Natural killer cell (primary cell): ENCODE measurements at regions not wholly inside any gene's neighbourhood (a gene's known extent, or its start where the extent isn't known, plus 50 kb on each side); places are given as distances from the start of the nearest gene placed in this dataset.

Source experiments
- ATAC-seq, 3 donors: fragments of 150-1000 bp in 2 of 3; fragments of 200-7000 bp in 1 of 3; cut with Tn5 transposase; 1 replicate in 1 of 3; 2 replicates in 2 of 3; pipeline ENCODE4 v1.10.0; 2021; ENCODE audit warnings: mild to moderate bottlenecking in 2 of 3, moderate library complexity in 2 of 3
- DNase-seq, 2 donors: peaks; one replicate each; pipeline versions ENCODE4 v3.0.0 to v3.0.0-alpha.2; 2013 to 2021; ENCODE audit warnings: mixed read lengths in 1 of 2
- H3K27ac ChIP-seq: one replicate; pipeline ENCODE4 v1.5.1; 2013; ENCODE audit warnings: mild to moderate bottlenecking, low read length
- H3K27me3 ChIP-seq: one replicate; pipeline ENCODE4 v1.6.1; 2013; ENCODE audit warnings: low read length; ENCODE audit not compliant: control insufficient read depth, insufficient read depth
- H3K36me3 ChIP-seq: one replicate; pipeline ENCODE4 v1.6.1; 2013; ENCODE audit warnings: low read length; ENCODE audit not compliant: control insufficient read depth, insufficient read depth
- H3K4me1 ChIP-seq: one replicate; pipeline ENCODE4 v1.6.1; 2013; ENCODE audit warnings: low read length; ENCODE audit not compliant: control insufficient read depth, insufficient read depth
- H3K4me3 ChIP-seq: one replicate; pipeline ENCODE4 v1.5.1; 2013; ENCODE audit warnings: low read length
- H3K9me3 ChIP-seq: one replicate; pipeline ENCODE4 v1.6.1; 2013; ENCODE audit warnings: low read length; ENCODE audit not compliant: control insufficient read depth, insufficient read depth
- H3K27ac Mint-ChIP-seq, 2 donors: one replicate each; pipeline ENCODE4 v1.8.0; 2022; ENCODE audit warnings: mild to moderate bottlenecking in 2 of 2, mixed read lengths in 2 of 2, moderate library complexity in 1 of 2
- H3K27me3 Mint-ChIP-seq, 2 donors: one replicate each; pipeline ENCODE4 v1.8.0; 2022; ENCODE audit warnings: low read depth in 2 of 2, mixed read lengths in 2 of 2
- H3K36me3 Mint-ChIP-seq: one replicate; pipeline ENCODE4 v1.8.0; 2022; ENCODE audit warnings: mixed read lengths
- H3K4me1 Mint-ChIP-seq, 2 donors: one replicate each; pipeline ENCODE4 v1.8.0; 2022; ENCODE audit warnings: mixed read lengths in 2 of 2
- H3K4me3 Mint-ChIP-seq: one replicate; pipeline ENCODE4 v1.8.0; 2022; ENCODE audit warnings: mild to moderate bottlenecking, moderate library complexity, mixed read lengths
- H3K9me3 Mint-ChIP-seq, 2 donors: one replicate each; pipeline ENCODE4 v1.8.0; 2022; ENCODE audit warnings: mixed read lengths in 2 of 2
- WGBS: methylation state at CpG from one replicate; pipeline ENCODE4 v1.1.7; 2013; ENCODE audit warnings: missing lambda C conversion rate; ENCODE audit not compliant: insufficient coverage; 5-methylcytosine and 5-hydroxymethylcytosine counted together
- intact Hi-C: fragments of 100-400 bp; cut with micrococcal nuclease; formaldehyde crosslinking; loops from one replicate; pipeline ENCODE4 v1.14.2; 2022
- TF ChIP-seq, protein P1 (sequence below): fragments of 200-600 bp; IDR thresholded peaks from one replicate; pipeline ENCODE4 v1.8.0; 2022; ENCODE audit warnings: antibody characterized with exemption

GRCh38 chr16:73793260-73793659 lies 503.4 kb upstream of the PSMD7 start:
- DNase-seq, result no peak
- H3K4me1 ChIP-seq, result no peaks in the 10 kb centered on the region
- TF ChIP-seq, protein P1, sequence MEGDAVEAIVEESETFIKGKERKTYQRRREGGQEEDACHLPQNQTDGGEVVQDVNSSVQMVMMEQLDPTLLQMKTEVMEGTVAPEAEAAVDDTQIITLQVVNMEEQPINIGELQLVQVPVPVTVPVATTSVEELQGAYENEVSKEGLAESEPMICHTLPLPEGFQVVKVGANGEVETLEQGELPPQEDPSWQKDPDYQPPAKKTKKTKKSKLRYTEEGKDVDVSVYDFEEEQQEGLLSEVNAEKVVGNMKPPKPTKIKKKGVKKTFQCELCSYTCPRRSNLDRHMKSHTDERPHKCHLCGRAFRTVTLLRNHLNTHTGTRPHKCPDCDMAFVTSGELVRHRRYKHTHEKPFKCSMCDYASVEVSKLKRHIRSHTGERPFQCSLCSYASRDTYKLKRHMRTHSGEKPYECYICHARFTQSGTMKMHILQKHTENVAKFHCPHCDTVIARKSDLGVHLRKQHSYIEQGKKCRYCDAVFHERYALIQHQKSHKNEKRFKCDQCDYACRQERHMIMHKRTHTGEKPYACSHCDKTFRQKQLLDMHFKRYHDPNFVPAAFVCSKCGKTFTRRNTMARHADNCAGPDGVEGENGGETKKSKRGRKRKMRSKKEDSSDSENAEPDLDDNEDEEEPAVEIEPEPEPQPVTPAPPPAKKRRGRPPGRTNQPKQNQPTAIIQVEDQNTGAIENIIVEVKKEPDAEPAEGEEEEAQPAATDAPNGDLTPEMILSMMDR, result no peak
- no peaks in the 10 kb centered on the region for H3K36me3 ChIP-seq
- ATAC-seq, result no peak
- no peaks in the 10 kb centered on the region for H3K27me3 Mint-ChIP-seq
- H3K27me3 ChIP-seq, result no peaks in the 10 kb centered on the region
- H3K4me3 Mint-ChIP-seq, result no peak overlapping the region
- no peak overlapping the region for H3K4me3 ChIP-seq
- intact Hi-C loops, result no loop called here
- WGBS, result 84% methylated on average over 4 of the region's 4 CpGs
- H3K27ac ChIP-seq, result no peak overlapping the region
- no peak overlapping the region for H3K27ac Mint-ChIP-seq
- peaks cover 2% of the 10 kb centered on the region for H3K9me3 ChIP-seq
- no peaks in the 10 kb centered on the region for H3K36me3 Mint-ChIP-seq
- no peaks in the 10 kb centered on the region for H3K4me1 Mint-ChIP-seq
- H3K9me3 Mint-ChIP-seq, result no peaks in the 10 kb centered on the region

DNA sequence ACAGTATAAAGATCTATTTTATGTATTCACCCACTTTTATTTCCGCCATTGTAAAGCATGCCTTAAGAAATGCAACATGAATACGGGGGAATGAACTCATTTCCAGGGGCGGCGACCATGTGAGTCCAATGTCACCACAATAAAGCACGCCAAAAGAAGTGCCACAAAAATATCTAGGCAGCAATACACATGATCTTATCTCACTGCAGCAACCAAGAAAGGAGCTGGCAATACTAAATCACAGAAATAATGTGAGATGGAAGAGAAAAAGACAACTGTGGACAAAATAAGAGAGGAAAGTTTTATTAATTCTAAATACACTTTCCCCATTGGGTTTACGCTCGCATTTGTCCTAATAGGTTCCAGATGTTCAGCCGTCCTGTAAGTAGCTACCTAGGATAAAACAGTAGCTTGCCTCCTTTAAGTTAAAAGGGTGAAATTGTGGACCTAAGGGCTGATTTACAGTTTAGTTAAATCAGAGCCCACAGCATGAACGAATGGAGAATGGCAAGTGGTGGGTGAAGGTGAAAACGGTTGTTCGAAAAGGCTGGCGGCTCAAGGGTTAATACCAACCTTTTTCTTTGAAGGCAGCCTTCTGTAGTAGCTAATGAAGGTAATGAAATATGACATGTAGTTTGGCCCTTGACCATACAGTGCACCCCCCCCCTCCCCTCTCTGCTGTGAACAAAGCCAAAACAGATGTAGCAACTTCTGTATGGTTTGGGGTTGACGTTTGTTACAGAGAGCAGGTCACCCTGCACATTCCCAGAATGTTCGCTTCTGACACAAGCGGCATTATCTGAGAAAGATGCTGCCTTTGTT lies 504.2 kb upstream of the PSMD7 start:
- ATAC-seq (no peak), DNase-seq (no peak)
- no peaks in the 10 kb centered on the region for H3K27me3 Mint-ChIP-seq
- H3K4me1 ChIP-seq, result no peaks in the 10 kb centered on the region
- WGBS, result 86% methylated on average over 15 of the region's 15 CpGs
- H3K9me3 Mint-ChIP-seq, result no peaks in the 10 kb centered on the region
- no peak overlapping the region for H3K27ac ChIP-seq
- H3K27me3 ChIP-seq, result no peaks in the 10 kb centered on the region
- H3K36me3 ChIP-seq, result no peaks in the 10 kb centered on the region
- H3K27ac Mint-ChIP-seq, result no peak overlapping the region
- H3K36me3 Mint-ChIP-seq, result no peaks in the 10 kb centered on the region
- no peaks in the 10 kb centered on the region for H3K4me1 Mint-ChIP-seq
- H3K9me3 ChIP-seq, result peaks cover 2% of the 10 kb centered on the region
- intact Hi-C loops, result no loop called here
- no peak overlapping the region for H3K4me3 Mint-ChIP-seq
- no peak overlapping the region for H3K4me3 ChIP-seq
- TF ChIP-seq, protein P1, result no peak

DNA sequence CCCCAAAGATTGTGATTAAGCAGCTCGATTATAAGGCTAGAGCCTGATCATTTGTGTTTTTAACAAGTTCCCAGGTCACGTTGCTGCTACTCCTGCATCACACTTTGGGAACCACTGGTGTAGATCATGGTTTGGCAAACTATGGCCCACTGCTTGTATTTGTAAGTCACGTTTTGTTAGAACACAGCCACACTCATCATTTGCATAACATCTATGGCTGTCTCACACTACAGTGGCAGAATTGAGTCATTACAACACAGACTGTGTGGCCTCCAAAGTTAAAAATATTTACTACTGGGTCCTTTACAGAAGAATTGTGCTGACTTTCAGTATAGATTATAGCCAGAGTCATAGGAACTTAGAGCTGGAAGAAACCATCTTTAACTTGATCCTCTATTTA lies 515.3 kb upstream of the PSMD7 start:
- H3K36me3 ChIP-seq, result no peaks in the 10 kb centered on the region
- Mint-ChIP-seq H3K4me1 (no peaks in the 10 kb centered on the region), H3K4me3 (no peak overlapping the region), H3K9me3 (peaks cover 9 to 10% of the 10 kb centered on the region in 2 donors), H3K36me3 (no peaks in the 10 kb centered on the region), H3K27ac (no peak overlapping the region), H3K27me3 (no peaks in the 10 kb centered on the region)
- no peak overlapping the region for H3K4me3 ChIP-seq
- DNase-seq (no peak), ATAC-seq (no peak)
- intact Hi-C loops, result no loop called here
- 63% methylated on average over 3 of the region's 3 CpGs for WGBS
- H3K27me3 ChIP-seq, result no peaks in the 10 kb centered on the region
- no peaks in the 10 kb centered on the region for H3K4me1 ChIP-seq
- H3K9me3 ChIP-seq, result no peaks in the 10 kb centered on the region
- no peak overlapping the region for H3K27ac ChIP-seq
- TF ChIP-seq, protein P1, result no peak

DNA sequence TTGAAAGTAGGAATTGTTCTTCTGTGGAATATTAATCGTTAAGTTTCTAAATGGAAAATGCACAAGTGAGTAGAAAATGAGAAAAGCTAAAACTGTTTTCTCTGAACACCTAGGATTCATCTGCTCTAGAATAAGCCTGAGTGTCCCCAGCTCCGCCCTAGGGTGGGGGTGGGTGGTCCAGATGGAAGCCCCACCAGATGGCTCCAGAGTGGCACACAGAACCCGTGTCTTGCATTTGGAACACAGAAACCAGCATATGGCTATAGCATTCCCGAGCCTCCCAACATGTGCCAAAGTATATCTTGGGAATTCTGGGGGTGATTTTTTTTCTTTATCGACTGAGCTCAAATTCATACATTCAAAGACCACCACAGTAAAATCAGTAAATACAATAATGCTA lies 517.7 kb upstream of the PSMD7 start:
- Mint-ChIP-seq H3K4me1 (no peaks in the 10 kb centered on the region), H3K4me3 (no peak overlapping the region), H3K9me3 (no peaks in the 10 kb centered on the region), H3K36me3 (no peaks in the 10 kb centered on the region), H3K27ac (no peak overlapping the region), H3K27me3 (no peaks in the 10 kb centered on the region)
- no peak overlapping the region for H3K27ac ChIP-seq
- 82% methylated on average over 4 of the region's 5 CpGs for WGBS
- no peaks in the 10 kb centered on the region for H3K36me3 ChIP-seq
- H3K4me1 ChIP-seq, result no peaks in the 10 kb centered on the region
- TF ChIP-seq, protein P1, result no peak
- H3K9me3 ChIP-seq, result no peaks in the 10 kb centered on the region
- ATAC-seq (no peak), DNase-seq (no peak)
- no peaks in the 10 kb centered on the region for H3K27me3 ChIP-seq
- intact Hi-C loops, result no loop called here
- H3K4me3 ChIP-seq, result no peak overlapping the region
